Testis (tissue), 2 donors: ENCODE measurements at regions not wholly inside any gene's neighbourhood (a gene's known extent, or its start where the extent isn't known, plus 50 kb on each side); places are given as distances from the start of the nearest gene placed in this dataset.

Experiments used
- DNase-seq: peaks from one replicate; pipeline ENCODE4 v3.0.0-alpha.2; 2019
- H3K27ac ChIP-seq, 2 donors: fragments of 200-600 bp; sonication (generic); one replicate each; pipeline ENCODE4 v1.5.1; 2019
- H3K27me3 ChIP-seq: fragments of 200-600 bp; sonication (generic); one replicate; pipeline ENCODE4 v1.5.1; 2019
- H3K36me3 ChIP-seq: fragments of 200-600 bp; sonication (generic); one replicate; pipeline ENCODE4 v1.5.1; 2017; ENCODE audit warnings: low read depth; ENCODE audit errors: missing control alignments
- H3K4me1 ChIP-seq: fragments of 200-600 bp; sonication (generic); one replicate; pipeline ENCODE4 v1.5.1; 2019
- H3K4me3 ChIP-seq, 2 donors: fragments of 200-600 bp; sonication (generic); one replicate each; pipeline ENCODE4 v1.5.1; 2017 to 2019
- H3K9me3 ChIP-seq: fragments of 200-600 bp; sonication (generic); one replicate; pipeline ENCODE4 v1.5.1; 2017
- POLR2A ChIP-seq: fragments of 450-650 bp; IDR thresholded peaks from one replicate; pipeline ENCODE4 v1.6.1; 2017; ENCODE audit warnings: antibody characterized with exemption, mild to moderate bottlenecking, moderate library complexity
- WGBS, 2 donors: methylation state at CpG; one replicate each; pipeline ENCODE4 v1.1.5; 2018; 5-methylcytosine and 5-hydroxymethylcytosine counted together
- intact Hi-C: fragments of 100-400 bp; cut with DNase I; formaldehyde crosslinking; loops from one replicate; pipeline ENCODE4 v1.15.1; 2023; ENCODE audit warnings: low total_unique reads
- TF ChIP-seq, protein P1 (sequence below), 3 experiments: fragments of 450-650 bp in 2 of 3; fragments of 200-600 bp in 1 of 3; sonication (generic) in 1 of 3; IDR thresholded peaks; one replicate each; pipeline ENCODE4 v1.5.1; 2016 to 2019; ENCODE audit warnings: antibody characterized with exemption in 3 of 3, mild to moderate bottlenecking in 2 of 3, moderate library complexity in 1 of 3

DNA sequence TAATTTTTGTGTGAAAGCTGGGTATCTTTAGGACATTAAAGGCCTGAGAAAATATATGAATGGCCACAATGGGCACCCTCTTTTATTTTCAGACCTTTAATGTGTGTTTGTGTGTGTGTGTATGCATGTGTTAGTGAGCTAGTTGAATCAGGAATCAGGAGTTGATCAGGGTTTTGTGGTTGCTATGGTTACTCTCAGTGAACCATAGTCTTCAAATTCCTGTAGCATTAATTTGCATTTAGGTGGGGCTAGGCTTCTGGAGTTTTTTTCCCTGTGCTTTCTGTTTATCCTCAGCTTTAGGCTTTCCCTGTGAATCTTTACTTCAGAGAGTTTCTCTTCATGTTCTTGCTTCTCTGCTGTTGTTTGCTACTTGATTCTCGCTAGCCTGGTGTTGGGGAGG, 122.0 kb upstream of the ONECUT1 start:
- intact Hi-C loops, result no loop called here
- no peaks in the 10 kb centered on the region for H3K4me1 ChIP-seq
- H3K27me3 ChIP-seq, result no peaks in the 10 kb centered on the region
- H3K36me3 ChIP-seq, result no peaks in the 10 kb centered on the region
- WGBS, 2 donors, result 83 to 86% methylated on average over 1 of the region's 1 CpG
- no peaks in the 10 kb centered on the region for H3K9me3 ChIP-seq
- no peak overlapping the region for H3K4me3 ChIP-seq
- DNase-seq, result no peak
- H3K27ac ChIP-seq, result no peak overlapping the region
- TF ChIP-seq, protein P1, sequence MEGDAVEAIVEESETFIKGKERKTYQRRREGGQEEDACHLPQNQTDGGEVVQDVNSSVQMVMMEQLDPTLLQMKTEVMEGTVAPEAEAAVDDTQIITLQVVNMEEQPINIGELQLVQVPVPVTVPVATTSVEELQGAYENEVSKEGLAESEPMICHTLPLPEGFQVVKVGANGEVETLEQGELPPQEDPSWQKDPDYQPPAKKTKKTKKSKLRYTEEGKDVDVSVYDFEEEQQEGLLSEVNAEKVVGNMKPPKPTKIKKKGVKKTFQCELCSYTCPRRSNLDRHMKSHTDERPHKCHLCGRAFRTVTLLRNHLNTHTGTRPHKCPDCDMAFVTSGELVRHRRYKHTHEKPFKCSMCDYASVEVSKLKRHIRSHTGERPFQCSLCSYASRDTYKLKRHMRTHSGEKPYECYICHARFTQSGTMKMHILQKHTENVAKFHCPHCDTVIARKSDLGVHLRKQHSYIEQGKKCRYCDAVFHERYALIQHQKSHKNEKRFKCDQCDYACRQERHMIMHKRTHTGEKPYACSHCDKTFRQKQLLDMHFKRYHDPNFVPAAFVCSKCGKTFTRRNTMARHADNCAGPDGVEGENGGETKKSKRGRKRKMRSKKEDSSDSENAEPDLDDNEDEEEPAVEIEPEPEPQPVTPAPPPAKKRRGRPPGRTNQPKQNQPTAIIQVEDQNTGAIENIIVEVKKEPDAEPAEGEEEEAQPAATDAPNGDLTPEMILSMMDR (IDR thresholded peaks at IDR 0.05), result no peak
- TF ChIP-seq POLR2A, result no peak

GRCh38 chr15:52893338-52893737, 103.2 kb upstream of the ONECUT1 start:
- no peak for DNase-seq
- no peaks in the 10 kb centered on the region for H3K27me3 ChIP-seq
- TF ChIP-seq POLR2A, result no peak
- TF ChIP-seq, protein P1 (IDR thresholded peaks at IDR 0.05), result no peak
- no peak overlapping the region for H3K4me3 ChIP-seq
- no peaks in the 10 kb centered on the region for H3K36me3 ChIP-seq
- H3K4me1 ChIP-seq, result no peaks in the 10 kb centered on the region
- WGBS, 2 donors, result 50 to 65% methylated on average over 3 of the region's 3 CpGs
- no peak overlapping the region for H3K27ac ChIP-seq
- intact Hi-C loops, result no loop called here
- no peaks in the 10 kb centered on the region for H3K9me3 ChIP-seq

DNA sequence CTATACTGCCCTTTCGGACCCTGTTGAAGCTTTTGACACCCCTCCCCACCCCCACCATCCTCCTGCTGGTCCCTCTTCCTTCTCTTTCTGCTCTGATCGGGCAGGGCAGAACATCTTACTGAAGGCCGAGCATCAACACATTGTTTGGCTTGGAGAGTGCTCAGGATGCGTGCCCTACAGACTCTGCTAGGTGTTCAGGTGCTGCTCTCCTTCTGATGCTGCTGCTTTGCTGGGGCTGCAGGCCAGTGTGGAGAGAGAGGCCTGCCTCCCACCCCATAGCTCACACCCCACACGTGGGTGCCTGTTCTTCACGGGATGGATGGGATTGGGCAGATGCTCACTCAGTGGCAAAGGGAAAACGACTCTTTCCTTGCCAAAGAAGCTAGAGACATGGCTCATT, 89.8 kb upstream of the ONECUT1 start:
- Histone ChIP-seq H3K27me3 (no peaks in the 10 kb centered on the region), H3K36me3 (no peaks in the 10 kb centered on the region), H3K9me3 (no peaks in the 10 kb centered on the region), H3K4me3 (no peak overlapping the region), H3K4me1 (no peaks in the 10 kb centered on the region), H3K27ac (no peak overlapping the region)
- 56 to 61% methylated on average over 7 of the region's 7 CpGs for WGBS, 2 donors
- DNase-seq, result no peak
- intact Hi-C loops, result no loop called here
- TF ChIP-seq, protein P1 (IDR thresholded peaks at IDR 0.05), result no peak
- no peak for TF ChIP-seq POLR2A

DNA sequence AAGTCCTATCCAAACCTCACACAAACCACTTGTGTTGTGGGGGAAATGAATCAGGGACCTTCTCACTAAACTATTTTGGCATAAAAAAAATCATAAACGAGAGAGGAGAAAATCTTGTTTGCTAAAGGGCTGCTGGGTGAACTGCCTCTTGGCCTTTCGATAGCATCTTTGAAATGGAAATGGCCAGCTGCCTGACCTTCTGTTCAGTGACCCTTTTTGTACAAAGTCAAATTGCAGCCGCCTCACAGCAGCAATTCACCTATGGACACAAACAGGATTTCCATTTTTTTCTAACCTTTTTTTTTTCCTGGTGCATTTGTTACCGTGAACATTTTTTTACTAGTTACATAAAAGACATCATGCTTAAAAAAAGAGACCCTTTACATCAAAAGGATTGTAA, 89.0 kb upstream of the ONECUT1 start:
- Histone ChIP-seq H3K27me3 (no peaks in the 10 kb centered on the region), H3K36me3 (no peaks in the 10 kb centered on the region), H3K4me1 (no peaks in the 10 kb centered on the region), H3K4me3 (no peak overlapping the region), H3K27ac (no peak overlapping the region), H3K9me3 (no peaks in the 10 kb centered on the region)
- WGBS, 2 donors, result 51 to 53% methylated on average over 4 of the region's 4 CpGs
- intact Hi-C loops, result no loop called here
- TF ChIP-seq, protein P1 (IDR thresholded peaks at IDR 0.05), result no peak
- no peak for TF ChIP-seq POLR2A
- DNase-seq, result no peak

GRCh38 chr15:52876991-52877663, 87.0 kb upstream of the ONECUT1 start:
- no peak overlapping the region for H3K4me3 ChIP-seq
- H3K27ac ChIP-seq, result no peak overlapping the region
- H3K4me1 ChIP-seq, result no peaks in the 10 kb centered on the region
- intact Hi-C loops, result no loop called here
- no peaks in the 10 kb centered on the region for H3K27me3 ChIP-seq
- 18 to 41% methylated on average over 5 of the region's 5 CpGs for WGBS, 2 donors
- TF ChIP-seq POLR2A, result no peak
- DNase-seq, result no peak
- no peaks in the 10 kb centered on the region for H3K36me3 ChIP-seq
- H3K9me3 ChIP-seq, result no peaks in the 10 kb centered on the region
